Peyer's patch (tissue), 4 donors: ENCODE measurements at regions not wholly inside any gene's neighbourhood (a gene's known extent, or its start where the extent isn't known, plus 50 kb on each side); places are given as distances from the start of the nearest gene placed in this dataset.

ENCODE experiments used
- CTCF ChIP-seq, 6 experiments: fragments of 450-650 bp in 4 of 6; fragments of 200-600 bp in 2 of 6; sonication (generic) in 1 of 6; IDR thresholded peaks; one replicate each; pipeline ENCODE4 v1.5.1; 2017 to 2019; ENCODE audit warnings: antibody characterized with exemption in 6 of 6, mild to moderate bottlenecking in 3 of 6, moderate library complexity in 1 of 6
- POLR2A ChIP-seq, 2 donors: fragments of 450-650 bp; IDR thresholded peaks; one replicate each; pipeline ENCODE4 v1.5.1; 2017; ENCODE audit warnings: antibody characterized with exemption in 2 of 2, mild to moderate bottlenecking in 2 of 2, moderate library complexity in 2 of 2

- TF ChIP-seq POLR2A (IDR thresholded peaks at IDR 0.05), result no peak
- TF ChIP-seq CTCF (IDR thresholded peaks at IDR 0.05), result no peak
Measured at GRCh38 chr9:81455462-81456219, 233.7 kb downstream of the TLE1 start.
